OCI-LY7 (cell line): ENCODE measurements at regions not wholly inside any gene's neighbourhood (a gene's known extent, or its start where the extent isn't known, plus 50 kb on each side); places are given as distances from the start of the nearest gene placed in this dataset.

Source experiments
- BruUV-seq: library from RNA; stranded (reverse); fragments of 400-500 nt; replicated peaks from 2 replicates; lab custom pipeline; 2021; lab: Mats Ljungman, UMichigan
- CTCF ChIA-PET: fragments of 300-600 bp; sonication (Branson Sonifier 250); formaldehyde crosslinking; loops from one replicate; lab custom pipeline; 2022; ENCODE audit warnings: antibody characterized with exemption; ENCODE audit not compliant: unreplicated experiment; lab: Charles Lee
- POLR2A ChIA-PET: fragments of 300-600 bp; sonication (Branson Sonifier 250); formaldehyde crosslinking; loops from one replicate; lab custom pipeline; 2022; ENCODE audit warnings: antibody characterized with exemption; lab: Charles Lee
- DNase-seq: peaks from one replicate; pipeline ENCODE4 v3.0.0-alpha.2; 2015; ENCODE audit warnings: low spot score
- H2AFZ ChIP-seq: fragments of 200-600 bp; sonication (generic), shearing (Covaris generic); 2 replicates; pipeline ENCODE4 v1.6.1; 2014; ENCODE audit warnings: mild to moderate bottlenecking, antibody characterized with exemption, low read length, moderate library complexity
- H3K27ac ChIP-seq: fragments of 200-600 bp; sonication (generic); 2 replicates; pipeline ENCODE4 v1.5.1; 2014; ENCODE audit warnings: mixed run types, low read depth, mild to moderate bottlenecking, moderate library complexity, low read length, inconsistent platforms; ENCODE audit not compliant: poor library complexity, severe bottlenecking
- H3K36me3 ChIP-seq: fragments of 200-600 bp; sonication (generic); 2 replicates; pipeline ENCODE4 v1.6.1; 2014; ENCODE audit warnings: mild to moderate bottlenecking, antibody characterized with exemption, low read length, moderate library complexity, mixed read lengths; ENCODE audit not compliant: insufficient read depth
- H3K4me1 ChIP-seq: fragments of 200-600 bp; sonication (generic); 2 replicates; pipeline ENCODE4 v1.5.1; 2014; ENCODE audit warnings: mild to moderate bottlenecking, low read length; ENCODE audit not compliant: insufficient read depth, poor library complexity, severe bottlenecking
- H3K4me2 ChIP-seq: fragments of 200-600 bp; sonication (generic); 2 replicates; pipeline ENCODE4 v1.6.1; 2014; ENCODE audit warnings: mild to moderate bottlenecking, low read length
- H3K4me3 ChIP-seq: fragments of 200-600 bp; sonication (generic); 2 replicates; pipeline ENCODE4 v1.5.1; 2014; ENCODE audit warnings: mild to moderate bottlenecking, low read depth, low read length; ENCODE audit not compliant: poor library complexity, severe bottlenecking
- H3K79me2 ChIP-seq: fragments of 200-600 bp; sonication (generic); 2 replicates; pipeline ENCODE4 v1.6.1; 2016; ENCODE audit warnings: low read depth, mild to moderate bottlenecking, low read length, moderate library complexity, mixed read lengths; ENCODE audit not compliant: insufficient read depth
- H3K9me2 ChIP-seq: fragments of 200-600 bp; sonication (generic); 2 replicates; pipeline ENCODE4 v1.6.1; 2016; ENCODE audit warnings: mild to moderate bottlenecking, low read length, mixed read lengths; ENCODE audit not compliant: insufficient read depth
- H3K9me3 ChIP-seq: fragments of 200-600 bp; sonication (generic); 2 replicates; pipeline ENCODE4 v1.6.1; 2014; ENCODE audit warnings: mild to moderate bottlenecking, mixed run types, low read length, mixed read lengths
- H4K20me1 ChIP-seq: fragments of 200-600 bp; sonication (generic); 2 replicates; pipeline ENCODE4 v1.6.1; 2014; ENCODE audit warnings: mild to moderate bottlenecking, antibody characterized with exemption, low read length, moderate library complexity, mixed read lengths; ENCODE audit not compliant: insufficient read depth
- EZH2phosphoT487 ChIP-seq: fragments of 200-600 bp; sonication (generic); IDR thresholded peaks from 2 replicates; pipeline ENCODE4 v1.6.1; 2018; ENCODE audit warnings: low read depth, borderline replicate concordance, mild to moderate bottlenecking, mixed run types, antibody characterized with exemption, low read length, moderate library complexity, mixed read lengths
- intact Hi-C: fragments of 100-400 bp; cut with micrococcal nuclease; formaldehyde crosslinking; loops from one replicate; pipeline ENCODE4 v1.10.0; 2022; ENCODE audit not compliant: unreplicated experiment
- TF ChIP-seq, protein P1 (sequence below): fragments of 200-600 bp; sonication (generic); conservative IDR thresholded peaks from 2 replicates; pipeline ENCODE4 v1.5.1; 2014; ENCODE audit warnings: mild to moderate bottlenecking, antibody characterized with exemption, low read length, moderate library complexity, mixed read lengths

DNA sequence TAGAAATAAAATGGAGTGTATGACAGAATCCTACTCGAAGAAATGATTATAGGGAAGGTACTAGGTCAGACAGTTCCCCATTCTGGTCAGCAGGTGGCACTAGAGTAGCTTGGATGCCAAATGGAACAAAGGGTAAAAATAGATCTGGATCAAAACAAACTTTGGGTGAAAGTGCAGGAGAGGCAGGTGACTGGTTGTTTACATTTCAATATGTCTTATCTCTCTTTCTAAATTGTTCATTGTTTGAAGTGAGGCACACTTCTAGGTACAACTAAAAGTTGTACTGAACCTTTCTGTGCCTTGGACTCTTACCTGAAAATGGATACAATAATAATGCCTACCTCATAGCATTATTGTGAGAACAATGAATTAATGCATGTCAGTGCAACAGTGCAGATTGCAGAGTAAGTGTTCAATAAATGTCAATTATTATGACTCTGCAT is 62.0 kb upstream of the OSBPL8 start:
- CTCF ChIA-PET, result interaction anchor here (0.5 to 0.6 kb wide), 2 partner anchors 213 to 351 kb away, joined by 3 read pairs; no protein-coding TSS in a partner anchor
- no peaks in the 10 kb centered on the region for H3K4me1 ChIP-seq
- H3K27ac ChIP-seq, result no peak overlapping the region
- H3K79me2 ChIP-seq, result no peaks in the 10 kb centered on the region
- DNase-seq, result peak; percentile 63
- no peak overlapping the region for H3K4me3 ChIP-seq
- POLR2A ChIA-PET, result interaction anchor here (0.6 kb wide), 2 partner anchors 179 to 397 kb away, joined by 3 read pairs; no protein-coding TSS in a partner anchor
- no peaks in the 10 kb centered on the region for H3K36me3 ChIP-seq
- no peak for TF ChIP-seq EZH2phosphoT487
- TF ChIP-seq, protein P1, sequence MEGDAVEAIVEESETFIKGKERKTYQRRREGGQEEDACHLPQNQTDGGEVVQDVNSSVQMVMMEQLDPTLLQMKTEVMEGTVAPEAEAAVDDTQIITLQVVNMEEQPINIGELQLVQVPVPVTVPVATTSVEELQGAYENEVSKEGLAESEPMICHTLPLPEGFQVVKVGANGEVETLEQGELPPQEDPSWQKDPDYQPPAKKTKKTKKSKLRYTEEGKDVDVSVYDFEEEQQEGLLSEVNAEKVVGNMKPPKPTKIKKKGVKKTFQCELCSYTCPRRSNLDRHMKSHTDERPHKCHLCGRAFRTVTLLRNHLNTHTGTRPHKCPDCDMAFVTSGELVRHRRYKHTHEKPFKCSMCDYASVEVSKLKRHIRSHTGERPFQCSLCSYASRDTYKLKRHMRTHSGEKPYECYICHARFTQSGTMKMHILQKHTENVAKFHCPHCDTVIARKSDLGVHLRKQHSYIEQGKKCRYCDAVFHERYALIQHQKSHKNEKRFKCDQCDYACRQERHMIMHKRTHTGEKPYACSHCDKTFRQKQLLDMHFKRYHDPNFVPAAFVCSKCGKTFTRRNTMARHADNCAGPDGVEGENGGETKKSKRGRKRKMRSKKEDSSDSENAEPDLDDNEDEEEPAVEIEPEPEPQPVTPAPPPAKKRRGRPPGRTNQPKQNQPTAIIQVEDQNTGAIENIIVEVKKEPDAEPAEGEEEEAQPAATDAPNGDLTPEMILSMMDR, result peak; percentile 99
- no peaks in the 10 kb centered on the region for H3K9me3 ChIP-seq
- H2AFZ ChIP-seq, result no peak overlapping the region
- intact Hi-C loops, result loop anchor here (1.0 to 5.0 kb wide), 3 partner anchors 170 to 390 kb away; no protein-coding TSS in a partner anchor
- no peak overlapping the region for H3K4me2 ChIP-seq
- no TSS peak for BruUV-seq
- no peaks in the 10 kb centered on the region for H4K20me1 ChIP-seq
- H3K9me2 ChIP-seq, result no peaks in the 10 kb centered on the region

DNA sequence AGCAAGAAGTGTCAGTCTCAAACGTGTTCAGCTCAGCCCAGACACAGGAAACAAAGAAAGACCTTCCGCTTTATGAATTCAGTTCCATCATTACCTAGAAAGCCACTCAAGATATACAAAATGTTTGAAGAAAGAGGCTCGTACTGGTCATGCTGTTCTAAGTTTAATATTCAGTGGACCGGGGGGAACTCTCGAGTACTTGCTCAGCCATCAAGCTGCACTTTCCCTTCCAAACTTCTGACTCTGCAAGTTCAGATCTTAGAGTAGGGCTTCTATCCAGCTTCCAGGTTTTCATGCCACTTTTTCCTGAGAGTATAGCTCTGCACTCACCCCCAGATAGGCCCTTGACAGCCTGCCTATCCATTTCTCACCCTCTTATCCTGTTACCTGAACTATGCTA is 62.8 kb upstream of the OSBPL8 start:
- no peaks in the 10 kb centered on the region for H3K4me1 ChIP-seq
- no peaks in the 10 kb centered on the region for H4K20me1 ChIP-seq
- ChIA-PET POLR2A (interaction anchor here (0.5 to 0.8 kb wide), 2 partner anchors 68 to 177 kb away, joined by 3 read pairs; no protein-coding TSS in a partner anchor), CTCF (interaction anchor here (0.7 kb wide), 1 partner anchor 388 kb away, joined by 4 read pairs; no protein-coding TSS in a partner anchor)
- no peak overlapping the region for H3K4me3 ChIP-seq
- intact Hi-C loops, result loop anchor here (5.0 kb wide), 1 partner anchor 305 kb away; no protein-coding TSS in a partner anchor
- no TSS peak for BruUV-seq
- no peak overlapping the region for H3K4me2 ChIP-seq
- no peak overlapping the region for H3K27ac ChIP-seq
- H3K9me3 ChIP-seq, result no peaks in the 10 kb centered on the region
- TF ChIP-seq, protein P1, result no peak
- no peak for TF ChIP-seq EZH2phosphoT487
- no peak overlapping the region for H2AFZ ChIP-seq
- no peaks in the 10 kb centered on the region for H3K79me2 ChIP-seq
- H3K36me3 ChIP-seq, result no peaks in the 10 kb centered on the region
- DNase-seq, result no peak
- no peaks in the 10 kb centered on the region for H3K9me2 ChIP-seq

DNA sequence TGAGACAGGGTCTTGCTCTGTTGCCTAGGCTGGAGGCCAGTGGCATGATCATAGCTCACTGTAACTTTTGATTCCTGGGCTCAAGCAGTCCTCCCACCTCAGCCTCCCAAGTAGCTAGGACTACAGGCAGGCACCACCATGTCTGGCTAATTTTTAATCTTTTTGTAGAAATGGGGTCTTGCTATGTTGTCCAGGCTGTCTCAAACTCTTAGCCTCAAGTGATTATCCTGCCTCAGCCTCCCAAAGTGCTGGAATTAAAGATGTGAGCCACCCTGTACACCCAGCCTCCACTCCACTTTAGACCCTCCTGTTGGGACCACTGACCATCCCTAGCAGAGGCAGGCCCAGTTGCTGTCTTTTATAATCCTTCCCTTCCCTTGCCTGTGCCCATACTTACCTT is 63.3 kb upstream of the OSBPL8 start:
- no TSS peak for BruUV-seq
- TF ChIP-seq, protein P1, result no peak
- TF ChIP-seq EZH2phosphoT487, result no peak
- H3K27ac ChIP-seq, result no peak overlapping the region
- no peak overlapping the region for H3K4me2 ChIP-seq
- H3K4me1 ChIP-seq, result no peaks in the 10 kb centered on the region
- ChIA-PET CTCF (interaction anchor here (0.7 kb wide), 1 partner anchor 388 kb away, joined by 4 read pairs; no protein-coding TSS in a partner anchor), POLR2A (interaction anchor here (0.8 kb wide), 1 partner anchor 176 kb away, joined by 3 read pairs; no protein-coding TSS in a partner anchor)
- H3K9me2 ChIP-seq, result no peaks in the 10 kb centered on the region
- no peak for DNase-seq
- intact Hi-C loops, result loop anchor here (5.0 kb wide), 1 partner anchor 304 kb away; no protein-coding TSS in a partner anchor
- no peaks in the 10 kb centered on the region for H3K79me2 ChIP-seq
- no peaks in the 10 kb centered on the region for H3K36me3 ChIP-seq
- no peak overlapping the region for H2AFZ ChIP-seq
- H3K9me3 ChIP-seq, result no peaks in the 10 kb centered on the region
- no peak overlapping the region for H3K4me3 ChIP-seq
- H4K20me1 ChIP-seq, result no peaks in the 10 kb centered on the region
